Trophoblast cell (in vitro differentiated cells and primary cell): ENCODE measurements at regions not wholly inside any gene's neighbourhood (a gene's known extent, or its start where the extent isn't known, plus 50 kb on each side); places are given as distances from the start of the nearest gene placed in this dataset.

Experiments
- DNase-seq, 2 donors: peaks; one replicate each; pipeline ENCODE4 v3.0.0-alpha.2; 2016
- H2AFZ ChIP-seq: 2 replicates; pipeline ENCODE4 v1.6.1; 2013; ENCODE audit warnings: low read length, moderate library complexity, mild to moderate bottlenecking; ENCODE audit not compliant: insufficient read depth, poor library complexity
- H2AK5ac ChIP-seq: 2 replicates; pipeline ENCODE4 v1.6.1; 2013; ENCODE audit warnings: mild to moderate bottlenecking, low read length
- H2BK120ac ChIP-seq: 2 replicates; pipeline ENCODE4 v1.6.1; 2013; ENCODE audit warnings: low read length, mild to moderate bottlenecking, moderate library complexity; ENCODE audit not compliant: insufficient read depth, poor library complexity
- H2BK12ac ChIP-seq: 2 replicates; pipeline ENCODE4 v1.6.1; 2013; ENCODE audit warnings: mild to moderate bottlenecking, low read length, moderate library complexity
- H2BK5ac ChIP-seq: 2 replicates; pipeline ENCODE4 v1.6.1; 2013; ENCODE audit warnings: low read length, low read depth, moderate library complexity, mild to moderate bottlenecking; ENCODE audit not compliant: poor library complexity
- H3K14ac ChIP-seq: 2 replicates; pipeline ENCODE4 v1.6.1; 2013; ENCODE audit warnings: mild to moderate bottlenecking, low read length
- H3K18ac ChIP-seq: 2 replicates; pipeline ENCODE4 v1.6.1; 2013; ENCODE audit warnings: mild to moderate bottlenecking, low read length
- H3K23ac ChIP-seq: 2 replicates; pipeline ENCODE4 v1.6.1; 2013; ENCODE audit warnings: low read length
- H3K27ac ChIP-seq: 2 replicates; pipeline ENCODE4 v1.5.1; 2013; ENCODE audit warnings: low read depth, mild to moderate bottlenecking, inconsistent platforms, low read length, moderate library complexity
- H3K27me3 ChIP-seq: 2 replicates; pipeline ENCODE4 v1.6.1; 2013; ENCODE audit warnings: inconsistent platforms, mild to moderate bottlenecking, low read length, moderate library complexity; ENCODE audit not compliant: insufficient read depth
- H3K36me3 ChIP-seq, 2 experiments: 1 replicate in 1 of 2; 2 replicates in 1 of 2; pipeline ENCODE4 v1.6.1; 2013; ENCODE audit warnings: low read length in 2 of 2, mild to moderate bottlenecking in 2 of 2, moderate library complexity in 1 of 2; ENCODE audit not compliant: insufficient read depth in 2 of 2, control insufficient read depth in 1 of 2
- H3K4ac ChIP-seq: 2 replicates; pipeline ENCODE4 v1.6.1; 2013; ENCODE audit warnings: low read depth, mild to moderate bottlenecking, low read length, moderate library complexity
- H3K4me1 ChIP-seq, 2 experiments: 1 replicate in 1 of 2; 2 replicates in 1 of 2; pipeline ENCODE4 v1.6.1; 2013; ENCODE audit warnings: low read length in 2 of 2, mild to moderate bottlenecking in 2 of 2, moderate library complexity in 1 of 2; ENCODE audit not compliant: insufficient read depth in 2 of 2, control insufficient read depth in 1 of 2
- H3K4me2 ChIP-seq: 2 replicates; pipeline ENCODE4 v1.6.1; 2013; ENCODE audit warnings: inconsistent platforms, mild to moderate bottlenecking, low read length, moderate library complexity
- H3K4me3 ChIP-seq: 2 replicates; pipeline ENCODE4 v1.5.1; 2013; ENCODE audit warnings: mild to moderate bottlenecking, low read depth, low read length, inconsistent platforms
- H3K79me1 ChIP-seq: one replicate; pipeline ENCODE4 v1.6.1; 2013; ENCODE audit warnings: low read length
- H3K79me2 ChIP-seq: 2 replicates; pipeline ENCODE4 v1.6.1; 2013; ENCODE audit warnings: low read length, mild to moderate bottlenecking; ENCODE audit not compliant: control insufficient read depth, insufficient read depth, poor library complexity
- H3K9ac ChIP-seq: 2 replicates; pipeline ENCODE4 v1.6.1; 2013; ENCODE audit warnings: mild to moderate bottlenecking, low read length
- H3K9me3 ChIP-seq: 2 replicates; pipeline ENCODE4 v1.6.1; 2013; ENCODE audit warnings: low read depth, mild to moderate bottlenecking, control low read depth, inconsistent platforms, low read length; ENCODE audit not compliant: insufficient read depth
- H4K12ac ChIP-seq: 2 replicates; pipeline ENCODE4 v1.6.1; 2013; ENCODE audit warnings: low read depth, mild to moderate bottlenecking, low read length, moderate library complexity
- H4K8ac ChIP-seq: 2 replicates; pipeline ENCODE4 v1.6.1; 2013; ENCODE audit warnings: low read depth, mild to moderate bottlenecking, low read length, moderate library complexity
- H4K91ac ChIP-seq: one replicate; pipeline ENCODE4 v1.6.1; 2013; ENCODE audit warnings: low read depth, mild to moderate bottlenecking, low read length, moderate library complexity
- WGBS: extraction: QIAGEN DNeasy Blood & Tissue Kit; methylation state at CpG from one replicate; pipeline ENCODE4 v1.1.7; 2013; ENCODE audit warnings: missing lambda C conversion rate; ENCODE audit not compliant: insufficient read length, insufficient coverage; ENCODE audit errors: extremely low coverage; 5-methylcytosine and 5-hydroxymethylcytosine counted together

GRCh38 chr10:128567551-128567950, 441.3 kb upstream of the MKI67 start:
- Histone ChIP-seq H3K36me3 (no peaks in the 10 kb centered on the region), H2AK5ac (no peak overlapping the region), H2BK5ac (no peak overlapping the region), H3K9me3 (peaks cover 3% of the 10 kb centered on the region), H3K9ac (no peak overlapping the region), H2BK12ac (no peak overlapping the region), H3K27me3 (no peaks in the 10 kb centered on the region), H3K4me1 (peaks cover 0 to 2% of the 10 kb centered on the region in 2 experiments), H4K91ac (no peak overlapping the region), H2AFZ (no peak overlapping the region), H3K4ac (no peak overlapping the region), H4K12ac (no peak overlapping the region), H2BK120ac (no peak overlapping the region), H3K4me2 (no peak overlapping the region), H3K79me1 (peaks cover 1% of the 10 kb centered on the region), H3K4me3 (no peak overlapping the region), H3K27ac (no peak overlapping the region), H3K79me2 (no peaks in the 10 kb centered on the region), H3K18ac (no peak overlapping the region), H3K14ac (no peak overlapping the region), H3K23ac (no peak overlapping the region), H4K8ac (no peak overlapping the region)
- WGBS, result no CpG with 5 or more reads among the region's 8 CpGs
- DNase-seq, result no peak

- no peak overlapping the region for H2BK5ac ChIP-seq
- peaks cover 0 to 2% of the 10 kb centered on the region in 2 experiments for H3K4me1 ChIP-seq
- no CpG with 5 or more reads among the region's 11 CpGs for WGBS
Measured at GRCh38 chr10:128568041-128568440, 441.8 kb upstream of the MKI67 start.

GRCh38 chr10:128568491-128568890, 442.3 kb upstream of the MKI67 start:
- H3K14ac ChIP-seq, result no peak overlapping the region
- no CpG with 5 or more reads among the region's 13 CpGs for WGBS
- no peak overlapping the region for H3K4me2 ChIP-seq

More at GRCh38 chr10:128568041-128568440, 441.8 kb upstream of the MKI67 start:
- Histone ChIP-seq H3K18ac (no peak overlapping the region), H3K9ac (no peak overlapping the region), H4K8ac (no peak overlapping the region), H3K4ac (no peak overlapping the region), H3K79me1 (peaks cover 6% of the 10 kb centered on the region), H3K23ac (no peak overlapping the region), H2AFZ (no peak overlapping the region), H2BK12ac (peak overlapping the region; percentile 64), H4K12ac (no peak overlapping the region), H3K79me2 (no peaks in the 10 kb centered on the region), H3K9me3 (peaks cover 3% of the 10 kb centered on the region), H4K91ac (no peak overlapping the region), H3K4me3 (no peak overlapping the region), H2BK120ac (no peak overlapping the region), H3K27me3 (no peaks in the 10 kb centered on the region), H3K36me3 (no peaks in the 10 kb centered on the region), H3K27ac (no peak overlapping the region), H2AK5ac (no peak overlapping the region), H3K4me2 (no peak overlapping the region), H3K14ac (no peak overlapping the region)
- DNase-seq, result no peak

GRCh38 chr10:128568990-128569945, 443.0 kb upstream of the MKI67 start:
- Histone ChIP-seq H3K18ac (no peak overlapping the region), H3K4me1 (peaks cover 0 to 10% of the 10 kb centered on the region in 2 experiments), H3K27me3 (no peaks in the 10 kb centered on the region), H2BK5ac (no peak overlapping the region), H4K91ac (peak overlapping the region; percentile 20), H3K4me2 (no peak overlapping the region), H3K23ac (no peak overlapping the region), H2AFZ (no peak overlapping the region), H3K9ac (no peak overlapping the region), H3K27ac (no peak overlapping the region), H3K36me3 (no peaks in the 10 kb centered on the region), H3K79me2 (no peaks in the 10 kb centered on the region), H3K9me3 (no peaks in the 10 kb centered on the region), H4K8ac (no peak overlapping the region), H3K4ac (no peak overlapping the region), H2BK12ac (no peak overlapping the region), H3K4me3 (no peak overlapping the region), H3K79me1 (peaks cover 9% of the 10 kb centered on the region), H3K14ac (no peak overlapping the region), H2BK120ac (no peak overlapping the region), H2AK5ac (no peak overlapping the region), H4K12ac (no peak overlapping the region)
- no CpG with 5 or more reads among the region's 24 CpGs for WGBS
- peak in 1 of 2 donors; percentile 21 for DNase-seq

More at GRCh38 chr10:128568491-128568890, 442.3 kb upstream of the MKI67 start:
- Histone ChIP-seq H3K9ac (no peak overlapping the region), H3K9me3 (no peaks in the 10 kb centered on the region), H2BK120ac (no peak overlapping the region), H3K23ac (no peak overlapping the region), H3K27me3 (no peaks in the 10 kb centered on the region), H2AK5ac (no peak overlapping the region), H2AFZ (no peak overlapping the region), H3K4me3 (no peak overlapping the region), H3K79me2 (no peaks in the 10 kb centered on the region), H3K36me3 (no peaks in the 10 kb centered on the region), H3K79me1 (peaks cover 6% of the 10 kb centered on the region), H3K27ac (no peak overlapping the region), H3K4me1 (peaks cover 0 to 5% of the 10 kb centered on the region in 2 experiments), H4K8ac (no peak overlapping the region), H3K18ac (no peak overlapping the region), H2BK5ac (no peak overlapping the region), H4K91ac (no peak overlapping the region), H3K4ac (no peak overlapping the region), H2BK12ac (no peak overlapping the region), H4K12ac (no peak overlapping the region)
- DNase-seq, result no peak
